ENCODE measurements at regions not wholly inside any gene's neighbourhood (a gene's known extent, or its start where the extent isn't known, plus 50 kb on each side); places are given as distances from the start of the nearest gene placed in this dataset.

DNA sequence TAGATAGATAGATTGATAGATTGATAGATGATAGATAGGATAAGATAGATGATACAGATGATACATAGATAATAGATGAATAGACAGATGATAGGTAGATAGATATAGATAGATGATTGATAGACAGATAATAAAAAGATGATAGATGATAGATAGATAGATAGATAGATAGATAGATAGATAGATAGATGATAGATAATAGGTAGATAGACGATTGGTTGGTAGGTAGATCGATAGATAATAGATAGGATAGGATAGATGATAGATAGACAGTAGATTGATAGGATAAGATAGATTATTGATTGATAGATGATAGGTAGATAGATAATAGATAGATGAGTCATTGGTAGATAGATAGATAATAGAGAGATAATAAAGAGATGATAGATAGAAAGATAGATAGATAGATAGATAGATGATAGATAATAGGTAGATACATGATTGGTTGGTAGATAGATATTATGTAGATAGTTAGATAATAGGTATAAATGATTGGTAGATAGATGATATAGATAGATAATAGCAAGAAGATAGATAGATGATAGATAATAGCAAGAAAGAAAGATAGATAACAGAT is 109.4 kb upstream of the C16orf82 start:
- H3K4me3 ChIP-seq (replicated peaks in 1 of 3; ENCODE audit: insufficient read depth in 1 of 3, low read depth in 2 of 3, low read length in 3 of 3): no peak overlapping the region

More for the DNA sequence above, 109.4 kb upstream of the C16orf82 start:
- H3K9me3 ChIP-seq (ENCODE audit: low read length): no peaks in the 10 kb centered on the region
- H3K9ac ChIP-seq (ENCODE audit: insufficient read depth, low read depth, low read length): no peak overlapping the region
- in situ Hi-C loops (cut with HindIII; ENCODE audit: extremely low pct_ligation_motif_present, low pct_unique_long_range_greater_than_20kb) (no loop called here), intact Hi-C loops (cut with micrococcal nuclease; ENCODE audit: unreplicated experiment) (no loop called here)
- H3K4me1 ChIP-seq (ENCODE audit: insufficient read depth, low read length): no peaks in the 10 kb centered on the region
- no peak for DNase-seq (ENCODE audit: low spot score)
- ATAC-seq: no peak
- no TSS peak for BruUV-seq (replicated peaks)
- 2% methylated on average over 2 of the region's 2 CpGs for WGBS (ENCODE audit: low lambda C conversion rate)
- no peak for FAIRE-seq
- H4K20me1 ChIP-seq (ENCODE audit: insufficient read depth, low read length): no peaks in the 10 kb centered on the region
- no peak for TF ChIP-seq HES4 (CRISPR knock-in tag; IDR thresholded peaks at IDR 0.05; ENCODE audit: borderline replicate concordance)
- TF ChIP-seq ZBTB1 (CRISPR knock-in tag; IDR thresholded peaks at IDR 0.05; ENCODE audit: borderline replicate concordance): no peak
- TF ChIP-seq POGZ (CRISPR knock-in tag; IDR thresholded peaks at IDR 0.05): no peak
- no peak for TF ChIP-seq ZNF619 (CRISPR knock-in tag; IDR thresholded peaks at IDR 0.05)
- TF ChIP-seq, protein P1, sequence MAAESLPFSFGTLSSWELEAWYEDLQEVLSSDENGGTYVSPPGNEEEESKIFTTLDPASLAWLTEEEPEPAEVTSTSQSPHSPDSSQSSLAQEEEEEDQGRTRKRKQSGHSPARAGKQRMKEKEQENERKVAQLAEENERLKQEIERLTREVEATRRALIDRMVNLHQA (CRISPR knock-in tag; IDR thresholded peaks at IDR 0.05): no peak
- TF ChIP-seq HNRNPUL1 (IDR thresholded peaks at IDR 0.05; ENCODE audit: low read depth, low read length): no peak
- TF ChIP-seq ARNT2 (CRISPR knock-in tag; IDR thresholded peaks at IDR 0.05; ENCODE audit: low read depth): no peak
- no peak for TF ChIP-seq PITX1 (CRISPR knock-in tag; IDR thresholded peaks at IDR 0.05)
- TF ChIP-seq ZNF17 (CRISPR knock-in tag; IDR thresholded peaks at IDR 0.05): no peak
- TF ChIP-seq SOX13 (IDR thresholded peaks at IDR 0.05): no peak
- TF ChIP-seq SOX13 (CRISPR knock-in tag; conservative IDR thresholded peaks at IDR 0.05 in 1 of 2, IDR thresholded peaks at IDR 0.05 in 1 of 2): no peak
- no peak for TF ChIP-seq ATF1 (CRISPR knock-in tag; IDR thresholded peaks at IDR 0.05)
- no peak for TF ChIP-seq ZNF343 (CRISPR knock-in tag; IDR thresholded peaks at IDR 0.05)
- no peak for TF ChIP-seq ZNF891 (CRISPR knock-in tag; IDR thresholded peaks at IDR 0.05)
- no peak for TF ChIP-seq HNF4G (IDR thresholded peaks at IDR 0.05; ENCODE audit: borderline replicate concordance, low read depth, low read length)
- TF ChIP-seq HNF4G (CRISPR knock-in tag; IDR thresholded peaks at IDR 0.05; ENCODE audit: borderline replicate concordance, low read depth): no peak
- TF ChIP-seq, protein P2, sequence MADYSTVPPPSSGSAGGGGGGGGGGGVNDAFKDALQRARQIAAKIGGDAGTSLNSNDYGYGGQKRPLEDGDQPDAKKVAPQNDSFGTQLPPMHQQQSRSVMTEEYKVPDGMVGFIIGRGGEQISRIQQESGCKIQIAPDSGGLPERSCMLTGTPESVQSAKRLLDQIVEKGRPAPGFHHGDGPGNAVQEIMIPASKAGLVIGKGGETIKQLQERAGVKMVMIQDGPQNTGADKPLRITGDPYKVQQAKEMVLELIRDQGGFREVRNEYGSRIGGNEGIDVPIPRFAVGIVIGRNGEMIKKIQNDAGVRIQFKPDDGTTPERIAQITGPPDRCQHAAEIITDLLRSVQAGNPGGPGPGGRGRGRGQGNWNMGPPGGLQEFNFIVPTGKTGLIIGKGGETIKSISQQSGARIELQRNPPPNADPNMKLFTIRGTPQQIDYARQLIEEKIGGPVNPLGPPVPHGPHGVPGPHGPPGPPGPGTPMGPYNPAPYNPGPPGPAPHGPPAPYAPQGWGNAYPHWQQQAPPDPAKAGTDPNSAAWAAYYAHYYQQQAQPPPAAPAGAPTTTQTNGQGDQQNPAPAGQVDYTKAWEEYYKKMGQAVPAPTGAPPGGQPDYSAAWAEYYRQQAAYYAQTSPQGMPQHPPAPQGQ (CRISPR knock-in tag; IDR thresholded peaks at IDR 0.05; ENCODE audit: borderline replicate concordance): no peak
- H2AFZ ChIP-seq (ENCODE audit: low read length): no peak overlapping the region
- H3K27me3 ChIP-seq (ENCODE audit: control insufficient read depth in 1 of 2, insufficient read depth in 2 of 2, low read length in 2 of 2): peaks cover 0 to 9% of the 10 kb centered on the region in 2 experiments; a peak in 1 of 5 replicates
- CTCF ChIA-PET (ENCODE audit: low intra/inter-chr PET ratio, low total read pairs): no interaction called here
- H3K4me2 ChIP-seq (ENCODE audit: low read depth, low read length): no peak overlapping the region
- POLR2A ChIA-PET: no interaction called here
- no peaks in the 10 kb centered on the region for H3K79me2 ChIP-seq (ENCODE audit: insufficient read depth, low read length)
- H3K27ac ChIP-seq (ENCODE audit: extremely low read length, insufficient read depth, low read length): no peak overlapping the region
- no peaks in the 10 kb centered on the region for H3K36me3 ChIP-seq (replicated peaks in 1 of 2; ENCODE audit: control insufficient read depth in 1 of 2, insufficient read depth in 2 of 2, low read length in 2 of 2)

Measured in HepG2 (cell line).